GM12892 (cell line): ENCODE measurements at regions not wholly inside any gene's neighbourhood (a gene's known extent, or its start where the extent isn't known, plus 50 kb on each side); places are given as distances from the start of the nearest gene placed in this dataset.

Source experiments
- DNase-seq: peaks from one replicate; pipeline ENCODE4 v3.0.0; 2011; ENCODE audit not compliant: insufficient read length
- FAIRE-seq: peaks from 2 replicates; lab custom pipeline; 2011; peaks lifted over from hg19 to GRCh38; lab: Jason Lieb, UNC
- POLR2A ChIP-seq: IDR thresholded peaks from 2 replicates; pipeline ENCODE4 v1.6.1; 2011; ENCODE audit warnings: low read depth, low read length, control low read depth
- POLR2AphosphoS5 ChIP-seq: IDR thresholded peaks from 2 replicates; pipeline ENCODE4 v1.6.1; 2011; ENCODE audit warnings: low read depth, low read length, control low read depth
- TAF1 ChIP-seq: IDR thresholded peaks from 2 replicates; pipeline ENCODE4 v1.6.1; 2011; ENCODE audit warnings: low read depth, mild to moderate bottlenecking, control low read depth, low read length, borderline replicate concordance

DNA sequence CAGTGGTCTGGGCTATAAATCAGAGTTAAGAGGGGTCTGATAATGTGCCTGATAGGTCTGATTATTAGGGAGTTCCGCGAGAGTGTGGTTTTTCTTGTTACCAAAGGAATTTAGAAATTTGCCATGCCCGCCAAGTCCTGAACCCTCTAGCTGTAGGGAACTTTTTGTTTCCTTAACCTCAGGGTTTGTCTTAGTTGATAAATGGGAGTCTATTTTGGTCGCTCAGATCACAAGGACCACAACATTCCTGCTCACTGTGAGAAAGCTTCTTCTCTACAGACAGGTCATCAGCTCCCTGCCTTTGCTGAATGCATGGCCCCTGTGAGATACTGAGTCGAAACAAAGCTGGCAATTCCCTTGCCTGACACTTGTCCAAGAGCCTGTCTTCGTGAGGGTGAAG, 497.8 kb downstream of the HS3ST4 start:
- DNase-seq (no peak), FAIRE-seq (no peak)
- no peak for TF ChIP-seq POLR2AphosphoS5
- TF ChIP-seq TAF1, result no peak
- no peak for TF ChIP-seq POLR2A

DNA sequence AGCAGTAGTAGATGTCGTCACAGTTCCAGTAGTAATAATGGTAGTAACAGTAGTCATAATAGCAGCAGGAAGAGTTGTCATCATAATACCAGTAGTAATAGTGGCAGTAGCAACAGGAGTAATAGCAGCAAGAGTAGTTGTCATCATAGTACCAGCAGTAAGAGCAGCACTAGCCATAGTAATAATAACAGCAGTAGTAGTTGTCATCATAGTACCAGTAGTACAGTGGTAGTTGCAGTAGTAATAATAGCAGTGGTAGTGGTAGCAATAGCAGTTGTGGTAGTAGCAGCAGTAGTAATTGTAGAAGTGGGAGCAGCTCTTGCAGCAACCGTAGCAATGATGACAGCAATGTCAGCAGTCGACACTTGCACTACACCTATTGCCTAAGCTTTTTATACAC, 502.8 kb downstream of the HS3ST4 start:
- no peak for TF ChIP-seq POLR2A
- FAIRE-seq (no peak), DNase-seq (no peak)

DNA sequence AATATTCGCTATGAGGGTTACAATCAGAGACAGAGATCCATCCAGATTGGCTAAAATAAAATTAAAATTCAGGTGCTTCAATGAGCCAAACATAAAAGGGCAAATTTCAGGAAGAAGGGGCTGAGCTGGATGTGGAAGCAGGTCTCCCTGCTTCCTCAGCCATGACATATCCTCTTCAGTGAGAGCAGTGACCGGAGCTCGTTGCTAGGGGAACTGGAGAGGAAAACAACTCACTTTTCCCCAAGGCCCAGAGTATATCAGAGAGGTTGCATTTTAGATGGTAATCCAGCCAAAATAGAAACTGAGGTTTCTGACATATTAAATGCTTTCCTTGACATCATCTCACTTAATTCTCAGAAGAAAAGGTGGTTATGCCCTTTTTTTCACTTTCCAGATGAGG, 503.5 kb downstream of the HS3ST4 start:
- no peak for DNase-seq
- no peak for FAIRE-seq
- TF ChIP-seq POLR2AphosphoS5, result no peak

DNA sequence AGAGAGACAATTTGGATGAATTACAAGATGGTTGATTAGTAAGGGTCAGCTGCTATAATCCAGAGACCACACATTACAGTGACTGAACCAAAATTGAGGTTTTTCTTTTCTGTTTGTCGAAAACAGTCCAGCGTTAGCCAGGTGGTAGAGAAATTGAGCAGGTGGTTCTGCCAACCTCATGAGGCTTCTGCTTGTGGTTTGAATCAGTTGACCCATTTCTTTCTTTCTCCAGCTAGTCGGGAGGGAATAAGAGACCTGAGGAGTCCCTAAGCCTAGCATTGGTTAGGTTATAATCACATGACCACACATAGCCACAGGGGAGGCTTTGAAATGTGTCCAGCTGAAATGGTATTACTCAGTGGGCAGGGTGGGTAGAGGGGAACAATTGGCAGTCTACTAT, 504.6 kb downstream of the HS3ST4 start:
- no peak for DNase-seq
- no peak for FAIRE-seq
- TF ChIP-seq POLR2A, result no peak
- TF ChIP-seq POLR2AphosphoS5, result no peak
- no peak for TF ChIP-seq TAF1

DNA sequence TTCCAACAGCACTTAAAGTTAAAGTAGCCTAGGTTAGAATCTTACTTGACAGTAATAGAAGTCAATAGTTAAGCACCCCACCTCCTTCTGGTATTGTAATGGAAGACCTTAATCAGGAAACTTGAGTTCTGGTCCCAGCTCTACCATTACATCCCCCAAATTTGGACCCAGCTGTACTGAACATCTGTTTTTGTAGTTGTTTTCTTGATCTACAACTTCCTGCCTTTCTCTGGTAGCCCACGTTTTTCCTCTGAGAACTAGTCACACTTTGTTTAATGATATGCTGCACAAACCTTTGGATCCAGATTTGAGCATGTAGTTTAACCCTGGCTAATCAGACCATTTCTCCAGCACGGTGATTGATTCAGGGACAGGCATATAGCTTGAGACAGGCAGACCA, 505.0 kb downstream of the HS3ST4 start:
- TF ChIP-seq POLR2AphosphoS5 (no peak), TAF1 (no peak), POLR2A (no peak)
- no peak for FAIRE-seq
- no peak for DNase-seq

DNA sequence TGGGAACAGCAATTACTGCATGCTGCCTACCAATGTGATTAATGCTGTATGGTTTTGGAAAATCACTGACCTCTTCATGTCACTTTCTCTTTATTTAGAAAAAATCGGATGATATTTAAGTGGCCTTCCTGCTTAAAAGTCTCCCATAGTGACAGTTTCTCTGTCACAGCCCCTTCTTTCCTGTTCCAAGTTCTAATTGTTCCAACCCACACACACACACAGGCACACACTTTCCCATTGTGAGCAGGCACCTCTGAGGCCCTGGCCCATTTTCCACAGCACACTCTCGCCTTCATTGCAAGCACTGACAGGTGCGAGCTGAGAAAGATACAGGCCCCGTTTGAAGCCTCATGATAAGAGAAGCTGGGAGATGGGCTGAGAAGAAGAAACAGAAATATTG, 505.9 kb downstream of the HS3ST4 start:
- FAIRE-seq, result no peak
- no peak for DNase-seq
- TF ChIP-seq TAF1 (no peak), POLR2A (no peak)

DNA sequence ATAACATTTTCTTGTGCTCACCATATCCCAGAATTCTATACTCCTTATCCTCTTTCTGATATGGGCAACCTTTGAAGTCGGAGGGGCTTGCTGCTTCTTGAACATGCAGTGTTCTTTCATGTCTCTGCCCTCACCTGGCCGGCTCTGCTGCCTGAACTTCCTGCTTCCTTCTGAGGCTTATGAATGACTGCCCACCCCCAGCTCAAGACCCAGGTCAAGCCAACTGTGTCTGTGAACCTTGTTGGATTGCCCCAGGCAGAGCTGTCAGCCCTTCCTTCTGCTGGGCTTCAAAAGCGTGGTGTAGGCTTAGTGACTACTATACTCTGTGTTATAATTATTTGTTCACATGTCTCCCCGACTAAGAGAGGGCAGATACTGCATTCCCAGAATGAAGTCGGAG, 506.5 kb downstream of the HS3ST4 start:
- FAIRE-seq (no peak), DNase-seq (no peak)
- TF ChIP-seq POLR2AphosphoS5 (no peak), TAF1 (no peak), POLR2A (no peak)

DNA sequence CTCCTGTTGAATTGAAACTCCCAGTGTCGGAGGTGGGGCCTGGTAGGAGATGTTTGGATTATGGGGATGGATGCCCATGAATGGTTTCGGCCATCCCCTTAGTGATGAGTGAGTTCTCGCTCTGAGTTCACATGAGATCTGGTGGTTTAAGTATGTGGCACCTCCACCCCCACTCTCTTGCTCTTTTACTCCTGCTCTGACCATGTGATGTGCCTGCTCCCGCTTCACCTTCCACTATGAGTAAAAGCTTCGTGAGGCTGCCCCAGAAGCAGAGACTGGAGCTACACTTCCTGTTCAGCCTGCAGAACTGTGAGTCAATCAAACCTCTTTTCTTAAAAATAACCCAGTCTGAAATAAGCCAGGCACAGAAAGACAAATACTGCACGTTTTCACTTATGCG, 512.4 kb downstream of the HS3ST4 start:
- FAIRE-seq, result no peak
- TF ChIP-seq POLR2AphosphoS5 (no peak), TAF1 (no peak), POLR2A (no peak)
- no peak for DNase-seq

DNA sequence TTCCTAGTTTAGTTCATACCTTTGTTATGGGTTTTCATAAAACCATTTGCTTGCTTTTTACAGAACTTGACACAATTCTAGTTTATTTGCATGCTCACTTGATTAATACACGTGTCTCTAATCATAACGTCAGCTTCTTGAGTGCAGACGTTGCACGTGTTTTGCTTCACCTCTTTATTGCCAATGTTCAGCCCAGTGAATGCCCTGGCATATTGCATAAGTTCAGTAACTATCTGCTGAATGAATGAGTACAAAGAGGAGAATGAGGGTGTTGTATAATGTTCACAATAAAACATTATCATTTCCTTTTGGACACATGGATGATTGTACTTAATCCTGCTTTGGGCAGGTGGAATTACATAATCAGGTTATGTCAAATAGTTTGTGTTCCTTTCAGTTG, 519.8 kb downstream of the HS3ST4 start:
- DNase-seq (no peak), FAIRE-seq (no peak)
- no peak for TF ChIP-seq POLR2AphosphoS5
- TF ChIP-seq TAF1, result no peak

DNA sequence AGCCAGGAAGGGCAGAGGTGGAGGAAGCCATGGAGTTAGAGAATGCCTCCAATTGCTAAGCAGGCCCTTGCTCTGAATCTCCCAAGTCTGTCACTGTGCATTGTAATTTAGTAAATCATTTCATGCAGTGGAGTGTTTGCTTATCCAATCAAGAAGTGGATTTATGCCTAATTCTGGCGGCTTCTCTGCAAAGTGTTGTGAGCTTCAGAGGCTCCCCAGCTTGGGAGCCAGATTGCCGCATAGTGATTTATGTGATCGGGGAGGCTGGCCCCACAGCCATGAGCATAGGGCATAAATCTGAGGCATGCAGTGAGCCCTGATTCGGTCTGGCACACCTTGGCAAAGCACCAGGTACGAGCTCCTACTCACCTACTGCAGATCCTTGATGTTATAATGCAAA, 520.8 kb downstream of the HS3ST4 start:
- FAIRE-seq (no peak), DNase-seq (no peak)
- TF ChIP-seq POLR2AphosphoS5 (no peak), POLR2A (no peak)

DNA sequence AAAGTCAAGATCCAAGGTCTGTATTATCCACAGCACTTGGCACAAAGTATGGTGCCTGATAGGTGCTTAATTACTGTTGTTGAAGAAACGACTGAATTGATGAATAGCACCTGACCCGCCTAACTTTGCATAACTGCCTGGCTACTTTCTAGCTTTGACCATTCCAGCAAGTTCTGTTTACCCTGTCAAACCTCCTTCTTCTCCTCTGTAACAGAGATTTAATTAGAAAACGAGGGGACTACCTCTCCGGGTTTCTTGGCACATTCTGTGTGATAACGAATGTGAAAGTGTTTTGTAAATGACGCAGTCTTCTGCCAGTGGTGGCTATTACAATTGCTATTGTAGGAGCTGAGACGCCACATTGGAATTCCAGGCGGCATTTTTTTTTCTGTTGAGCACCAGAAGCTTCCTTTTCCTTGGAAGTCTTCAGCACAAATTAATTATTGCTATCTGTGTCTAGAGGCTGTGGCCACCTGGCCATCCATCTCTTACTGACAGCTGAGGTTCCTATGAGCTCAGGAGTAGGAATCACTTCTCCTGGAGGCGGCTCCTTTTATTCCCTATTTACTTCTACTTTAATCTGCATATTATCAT, 522.9 kb downstream of the HS3ST4 start:
- FAIRE-seq (no peak), DNase-seq (no peak)
- TF ChIP-seq POLR2AphosphoS5 (no peak), TAF1 (no peak), POLR2A (no peak)

DNA sequence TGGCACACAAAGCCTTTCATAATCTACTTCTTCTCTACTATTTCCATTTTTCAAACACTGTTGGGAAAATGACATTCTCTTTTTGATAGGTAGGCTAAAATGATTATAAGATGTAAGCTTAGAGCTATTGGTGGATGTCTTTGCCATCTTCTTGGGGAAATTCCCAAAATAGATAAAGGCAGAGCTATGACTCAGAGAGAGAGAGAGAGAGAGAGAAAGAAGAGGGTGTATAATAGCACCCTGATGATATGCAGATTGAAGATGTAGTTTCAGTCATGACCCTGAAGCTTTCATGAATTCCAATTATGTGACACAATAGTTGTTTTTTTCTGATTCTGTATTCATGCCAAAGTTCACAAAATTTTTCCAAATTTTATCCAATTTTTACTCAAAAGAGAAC, 529.1 kb downstream of the HS3ST4 start:
- no peak for TF ChIP-seq POLR2AphosphoS5
- no peak for TF ChIP-seq POLR2A
- TF ChIP-seq TAF1, result no peak
- DNase-seq, result no peak
- FAIRE-seq, result no peak

DNA sequence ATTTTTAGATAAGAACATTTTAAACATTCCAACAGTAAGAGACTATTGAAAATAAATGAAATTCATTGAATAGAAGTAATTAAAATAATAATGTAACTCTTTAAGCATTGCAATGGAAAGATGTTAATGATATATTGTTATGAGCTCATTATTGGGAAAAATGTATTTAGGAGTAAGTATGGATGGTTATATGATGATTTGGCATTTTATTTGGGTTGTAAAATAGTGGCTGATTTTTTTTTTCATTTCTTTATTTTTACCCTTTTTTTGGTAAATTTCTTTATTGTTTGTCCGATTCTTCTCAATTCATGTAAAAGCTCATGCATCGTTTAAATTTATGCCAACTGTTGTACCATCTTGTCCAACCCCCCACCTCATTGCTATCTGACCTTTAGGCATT, 539.9 kb downstream of the HS3ST4 start:
- DNase-seq, result no peak
- no peak for FAIRE-seq
- TF ChIP-seq POLR2A, result no peak
- TF ChIP-seq TAF1, result no peak
- TF ChIP-seq POLR2AphosphoS5, result no peak

DNA sequence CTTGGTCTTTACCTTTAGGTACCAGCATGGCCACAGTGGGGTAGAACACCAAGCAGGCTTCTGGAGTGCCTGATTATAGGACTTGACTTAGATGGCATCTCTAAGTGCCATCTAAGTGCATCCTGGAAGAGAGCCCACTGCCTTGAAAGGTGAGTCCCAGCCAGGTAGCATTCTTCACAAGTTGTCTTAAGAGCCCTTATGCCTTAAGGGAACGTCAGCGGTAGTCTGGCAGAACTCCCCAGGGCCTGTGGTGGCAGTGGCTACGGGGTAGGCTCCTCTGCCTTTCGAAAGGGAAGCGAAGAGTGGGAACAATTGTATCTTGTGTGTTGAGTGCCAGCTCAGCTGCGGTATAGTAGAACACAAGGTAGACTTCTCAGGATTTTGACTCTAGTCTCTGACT, 549.0 kb downstream of the HS3ST4 start:
- FAIRE-seq (no peak), DNase-seq (no peak)
- TF ChIP-seq POLR2AphosphoS5 (no peak), POLR2A (no peak), TAF1 (no peak)
